HL-60 (cell line): ENCODE measurements at regions not wholly inside any gene's neighbourhood (a gene's known extent, or its start where the extent isn't known, plus 50 kb on each side); places are given as distances from the start of the nearest gene placed in this dataset.
"Not testable (repeated sequence)": the region's sequence is repeated elsewhere in the genome, so short reads cannot be mapped to it uniquely, and the experiment has no call there.

Source experiments
- DNase-seq, 2 experiments: peaks; one replicate each; pipeline ENCODE4 v3.0.0-alpha.2; 2010 to 2020; ENCODE audit warnings: low read depth in 1 of 2, low spot score in 1 of 2
- H3K27ac ChIP-seq: fragments of 250-450 bp; sonication (Bioruptor Pico); replicated peaks from 2 replicates; pipeline ENCODE4 v1.5.1; 2020; ENCODE audit warnings: mild to moderate bottlenecking, moderate library complexity
- H3K27me3 ChIP-seq: fragments of 250-450 bp; sonication (Bioruptor Pico); 2 replicates; pipeline ENCODE4 v1.5.1; 2021; ENCODE audit warnings: mild to moderate bottlenecking, moderate library complexity; ENCODE audit not compliant: insufficient read depth, poor library complexity, severe bottlenecking
- H3K4me3 ChIP-seq: replicated peaks from 2 replicates; pipeline ENCODE4 v1.5.1; 2011; ENCODE audit warnings: mild to moderate bottlenecking, control low read depth, low read length; ENCODE audit not compliant: insufficient read depth
- CTCF ChIP-seq: IDR thresholded peaks from one replicate; pipeline ENCODE4 v1.5.1; 2011; ENCODE audit warnings: low read length, control low read depth, inconsistent platforms; ENCODE audit not compliant: insufficient read depth
- GABPA ChIP-seq: IDR thresholded peaks from 2 replicates; pipeline ENCODE4 v1.6.1; 2012; ENCODE audit warnings: low read depth
- POLR2AphosphoS5 ChIP-seq: IDR thresholded peaks from 2 replicates; pipeline ENCODE4 v1.6.1; 2012; ENCODE audit warnings: low read depth
- REST ChIP-seq: IDR thresholded peaks from 2 replicates; pipeline ENCODE4 v1.6.1; 2012; ENCODE audit warnings: low read depth; ENCODE audit not compliant: insufficient replicate concordance
- SPI1 ChIP-seq: IDR thresholded peaks from 2 replicates; pipeline ENCODE4 v1.6.1; 2012; ENCODE audit warnings: low read depth, mild to moderate bottlenecking, borderline replicate concordance

- Histone ChIP-seq H3K27ac (no peak overlapping the region), H3K4me3 (no peak overlapping the region), H3K27me3 (no peaks in the 10 kb centered on the region)
- no peak for DNase-seq
- TF ChIP-seq POLR2AphosphoS5, result no peak
- TF ChIP-seq CTCF, result no peak
- TF ChIP-seq SPI1, result no peak
Measured at GRCh38 chrX:97898798-97899197, 1015.1 kb downstream of the RPA4 start.

- H3K4me3 ChIP-seq, result no peak overlapping the region
- peak in 1 of 2 experiments; percentile 14 for DNase-seq
- H3K27me3 ChIP-seq, result no peaks in the 10 kb centered on the region
- TF ChIP-seq GABPA, result no peak
- no peak for TF ChIP-seq POLR2AphosphoS5
- H3K27ac ChIP-seq, result no peak overlapping the region
Measured at GRCh38 chrX:97907791-97908190, 1024.1 kb downstream of the RPA4 start.

- Histone ChIP-seq H3K4me3 (no peak overlapping the region), H3K27ac (no peak overlapping the region), H3K27me3 (no peaks in the 10 kb centered on the region)
- TF ChIP-seq SPI1 (peak; percentile 99), POLR2AphosphoS5 (no peak)
- DNase-seq, result peak in 1 of 2 experiments; percentile 35
Measured at GRCh38 chrX:97909245-97909644, 1025.5 kb downstream of the RPA4 start.

- DNase-seq, H3K27me3 ChIP-seq, H3K27ac ChIP-seq, H3K4me3 ChIP-seq: not testable (repeated sequence)
Measured at GRCh38 chrX:97915390-97915789, 1031.7 kb downstream of the RPA4 start.

- H3K27ac ChIP-seq, H3K4me3 ChIP-seq, DNase-seq, H3K27me3 ChIP-seq: not testable (repeated sequence)
Measured at GRCh38 chrX:97921223-97921622, 1037.5 kb downstream of the RPA4 start.

- no peak for DNase-seq
- no peak overlapping the region for H3K4me3 ChIP-seq
- TF ChIP-seq GABPA (no peak), POLR2AphosphoS5 (no peak), REST (no peak), SPI1 (no peak), CTCF (no peak)
- H3K27ac ChIP-seq, result no peak overlapping the region
- H3K27me3 ChIP-seq, result no peaks in the 10 kb centered on the region
Measured at GRCh38 chrX:97931586-97931985, 1047.9 kb downstream of the RPA4 start.

- DNase-seq, result no peak
- Histone ChIP-seq H3K27ac (no peak overlapping the region), H3K4me3 (no peak overlapping the region), H3K27me3 (no peaks in the 10 kb centered on the region)
- no peak for TF ChIP-seq SPI1
- TF ChIP-seq POLR2AphosphoS5, result no peak
- TF ChIP-seq REST, result no peak
- no peak for TF ChIP-seq CTCF
- no peak for TF ChIP-seq GABPA
Measured at GRCh38 chrX:97936296-97936695, 1052.6 kb downstream of the RPA4 start.
